ENCODE measurements at regions not wholly inside any gene's neighbourhood (a gene's known extent, or its start where the extent isn't known, plus 50 kb on each side); places are given as distances from the start of the nearest gene placed in this dataset.
"Not testable (repeated sequence)": the region's sequence is repeated elsewhere in the genome, so short reads cannot be mapped to it uniquely, and the experiment has no call there.

GRCh38 chr13:103497404-103497803 is 431.2 kb upstream of the SLC10A2 start:
- H3K9me3 Mint-ChIP-seq: peaks cover 7% of the 10 kb centered on the region
- H3K27me3 Mint-ChIP-seq: no peaks in the 10 kb centered on the region
- H3K4me1 Mint-ChIP-seq: no peaks in the 10 kb centered on the region
- no peak overlapping the region for H3K4me3 Mint-ChIP-seq
- ATAC-seq: no peak
- H3K27ac Mint-ChIP-seq: no peak overlapping the region
- no peaks in the 10 kb centered on the region for H3K36me3 Mint-ChIP-seq

GRCh38 chr13:103487841-103488240 is 421.6 kb upstream of the SLC10A2 start:
- Mint-ChIP-seq H3K27ac (no peak overlapping the region), H3K36me3 (no peaks in the 10 kb centered on the region), H3K4me3 (no peak overlapping the region), H3K4me1 (no peaks in the 10 kb centered on the region), H3K27me3 (no peaks in the 10 kb centered on the region), H3K9me3 (peaks cover 4% of the 10 kb centered on the region)
- ATAC-seq: no peak

DNA sequence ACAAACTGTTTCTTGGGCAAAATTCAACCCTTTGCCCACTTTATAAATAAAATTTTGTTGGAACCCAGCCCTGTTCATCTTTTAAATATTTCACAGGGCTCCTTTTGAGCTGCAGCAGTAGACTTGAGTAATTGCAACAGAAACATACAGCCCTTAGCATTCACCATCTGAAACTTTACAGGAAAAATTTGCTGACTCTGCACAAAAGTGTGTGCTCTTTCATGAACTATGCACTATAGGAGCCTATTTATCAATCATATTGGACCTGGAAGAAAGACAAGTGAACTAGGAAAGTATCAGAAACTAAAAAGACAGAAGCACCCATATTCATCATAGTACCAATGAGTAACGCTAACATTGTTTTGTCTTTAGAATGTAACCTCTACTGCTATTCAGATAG is 406.9 kb upstream of the SLC10A2 start:
- no peaks in the 10 kb centered on the region for H3K27me3 Mint-ChIP-seq
- peaks cover 3% of the 10 kb centered on the region for H3K9me3 Mint-ChIP-seq
- H3K36me3 Mint-ChIP-seq: no peaks in the 10 kb centered on the region
- H3K27ac Mint-ChIP-seq: no peak overlapping the region
- no peak overlapping the region for H3K4me3 Mint-ChIP-seq
- no peaks in the 10 kb centered on the region for H3K4me1 Mint-ChIP-seq
- no peak for ATAC-seq

- no peak for ATAC-seq
- Mint-ChIP-seq H3K27me3 (no peaks in the 10 kb centered on the region), H3K4me1 (no peaks in the 10 kb centered on the region), H3K27ac (no peak overlapping the region), H3K36me3 (no peaks in the 10 kb centered on the region), H3K4me3 (no peak overlapping the region), H3K9me3 (no peaks in the 10 kb centered on the region)
Observed at GRCh38 chr13:103471896-103472295, 405.7 kb upstream of the SLC10A2 start.

DNA sequence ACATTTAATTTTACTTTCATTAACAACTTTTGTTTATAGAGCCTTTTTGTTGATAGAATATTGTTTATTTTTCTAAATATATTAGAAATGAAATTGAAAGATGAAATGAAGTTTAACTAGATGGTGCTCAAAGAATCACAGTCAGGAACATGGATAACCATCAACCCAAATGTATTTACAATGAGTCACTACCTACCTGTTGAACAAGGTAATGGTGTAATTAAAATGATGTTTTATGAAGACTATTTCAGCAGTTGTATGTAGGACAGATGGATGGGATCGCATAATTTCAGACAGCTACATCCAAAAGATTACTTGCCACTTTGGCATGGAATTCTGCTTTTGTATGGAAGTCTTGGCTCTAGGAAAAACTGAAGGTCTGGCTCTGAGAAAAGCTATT is 403.6 kb upstream of the SLC10A2 start:
- no peak overlapping the region for H3K27ac Mint-ChIP-seq
- H3K36me3 Mint-ChIP-seq: no peaks in the 10 kb centered on the region
- H3K9me3 Mint-ChIP-seq: no peaks in the 10 kb centered on the region
- no peaks in the 10 kb centered on the region for H3K4me1 Mint-ChIP-seq
- ATAC-seq: no peak
- no peak overlapping the region for H3K4me3 Mint-ChIP-seq
- no peaks in the 10 kb centered on the region for H3K27me3 Mint-ChIP-seq

- Mint-ChIP-seq H3K27ac (no peak overlapping the region), H3K36me3 (no peaks in the 10 kb centered on the region), H3K4me3 (no peak overlapping the region), H3K27me3 (no peaks in the 10 kb centered on the region), H3K4me1 (no peaks in the 10 kb centered on the region), H3K9me3 (no peaks in the 10 kb centered on the region)
- no peak for ATAC-seq
Observed at GRCh38 chr13:103466761-103467160, 400.5 kb upstream of the SLC10A2 start.

DNA sequence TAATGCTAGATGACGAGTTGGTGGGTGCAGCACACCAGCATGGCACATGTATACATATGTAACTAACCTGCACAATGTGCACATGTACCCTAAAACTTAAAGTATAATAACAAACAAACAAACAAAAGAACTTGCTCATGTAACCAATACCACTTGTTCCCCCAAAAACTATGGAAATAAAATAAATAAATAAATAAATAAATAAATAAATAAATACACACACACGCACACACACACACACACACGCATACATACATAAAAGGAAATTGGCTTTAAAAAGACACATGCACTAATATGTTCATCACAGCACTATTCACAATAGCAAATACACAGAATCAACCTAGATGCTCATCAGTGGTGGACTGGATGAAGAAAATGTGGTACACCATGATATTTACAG is 394.0 kb upstream of the SLC10A2 start:
- H3K36me3 Mint-ChIP-seq, H3K4me3 Mint-ChIP-seq, H3K27me3 Mint-ChIP-seq, H3K9me3 Mint-ChIP-seq, ATAC-seq, H3K4me1 Mint-ChIP-seq, H3K27ac Mint-ChIP-seq: not testable (repeated sequence)

GRCh38 chr13:103457050-103457449 is 390.8 kb upstream of the SLC10A2 start:
- H3K9me3 Mint-ChIP-seq, ATAC-seq, H3K27ac Mint-ChIP-seq, H3K4me1 Mint-ChIP-seq, H3K36me3 Mint-ChIP-seq, H3K27me3 Mint-ChIP-seq, H3K4me3 Mint-ChIP-seq: not testable (repeated sequence)

GRCh38 chr13:103451656-103452055 is 385.4 kb upstream of the SLC10A2 start:
- no peak overlapping the region for H3K27ac Mint-ChIP-seq
- no peaks in the 10 kb centered on the region for H3K4me1 Mint-ChIP-seq
- ATAC-seq: no peak
- H3K27me3 Mint-ChIP-seq: no peaks in the 10 kb centered on the region
- no peaks in the 10 kb centered on the region for H3K36me3 Mint-ChIP-seq
- no peak overlapping the region for H3K4me3 Mint-ChIP-seq
- peaks cover 4% of the 10 kb centered on the region for H3K9me3 Mint-ChIP-seq

DNA sequence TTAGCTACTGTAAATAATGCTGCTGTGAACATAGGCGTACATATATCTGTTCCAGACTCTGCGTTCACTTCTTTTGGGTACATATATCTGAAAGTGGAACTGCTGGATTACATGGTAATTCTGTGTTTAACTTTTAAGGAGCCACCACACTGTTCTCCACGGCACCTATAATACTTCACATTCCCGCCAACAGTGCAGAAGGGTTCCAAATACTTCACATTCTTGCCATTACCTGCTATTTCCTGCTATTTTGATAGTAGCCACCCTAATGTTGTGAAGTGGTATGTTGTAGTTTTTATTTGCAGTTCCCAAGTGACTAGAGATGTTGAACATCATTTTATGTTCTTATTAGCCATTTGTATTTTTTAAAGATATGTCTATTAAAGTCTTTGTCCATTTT is 377.4 kb upstream of the SLC10A2 start:
- Mint-ChIP-seq H3K36me3 (no peaks in the 10 kb centered on the region), H3K4me1 (no peaks in the 10 kb centered on the region), H3K4me3 (no peak overlapping the region), H3K9me3 (peaks cover 14% of the 10 kb centered on the region), H3K27me3 (no peaks in the 10 kb centered on the region), H3K27ac (no peak overlapping the region)
- no peak for ATAC-seq

GRCh38 chr13:103437651-103438050 is 371.4 kb upstream of the SLC10A2 start:
- Mint-ChIP-seq H3K9me3 (no peaks in the 10 kb centered on the region), H3K27ac (no peak overlapping the region), H3K4me1 (no peaks in the 10 kb centered on the region), H3K4me3 (no peak overlapping the region), H3K36me3 (no peaks in the 10 kb centered on the region), H3K27me3 (no peaks in the 10 kb centered on the region)
- no peak for ATAC-seq

- no peak for ATAC-seq
- no peak overlapping the region for H3K27ac Mint-ChIP-seq
- H3K36me3 Mint-ChIP-seq: no peaks in the 10 kb centered on the region
- no peak overlapping the region for H3K4me3 Mint-ChIP-seq
- no peaks in the 10 kb centered on the region for H3K4me1 Mint-ChIP-seq
- H3K9me3 Mint-ChIP-seq: no peaks in the 10 kb centered on the region
- H3K27me3 Mint-ChIP-seq: no peaks in the 10 kb centered on the region
Observed at GRCh38 chr13:103436057-103436654, 369.9 kb upstream of the SLC10A2 start.

DNA sequence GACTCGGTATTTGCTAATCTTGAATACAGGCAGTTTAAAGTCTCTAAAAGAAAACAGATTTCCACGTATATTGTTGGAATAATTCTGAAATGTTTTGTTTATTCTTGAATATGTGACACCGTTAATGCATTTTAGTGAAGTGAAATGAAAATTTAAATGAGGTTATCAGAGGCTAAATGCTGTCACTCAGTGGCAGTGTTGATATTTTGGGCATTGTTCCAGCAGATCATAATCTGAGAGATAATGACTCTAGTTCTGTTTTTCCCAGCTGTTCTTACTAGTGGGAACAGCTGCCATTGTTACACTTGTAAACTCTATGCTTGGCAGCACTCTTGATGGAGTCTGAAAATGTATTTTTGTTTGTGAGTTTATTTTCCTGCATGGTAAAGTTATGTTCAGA is 365.6 kb upstream of the SLC10A2 start:
- Mint-ChIP-seq H3K4me3 (no peak overlapping the region), H3K4me1 (no peaks in the 10 kb centered on the region), H3K27me3 (no peaks in the 10 kb centered on the region), H3K27ac (no peak overlapping the region), H3K36me3 (no peaks in the 10 kb centered on the region), H3K9me3 (no peaks in the 10 kb centered on the region)
- ATAC-seq: no peak

- Mint-ChIP-seq H3K4me1 (no peaks in the 10 kb centered on the region), H3K9me3 (no peaks in the 10 kb centered on the region), H3K27ac (no peak overlapping the region), H3K4me3 (no peak overlapping the region), H3K27me3 (no peaks in the 10 kb centered on the region), H3K36me3 (no peaks in the 10 kb centered on the region)
- no peak for ATAC-seq
Observed at GRCh38 chr13:103430368-103430767, 364.2 kb upstream of the SLC10A2 start.

GRCh38 chr13:103410002-103410401 is 343.8 kb upstream of the SLC10A2 start:
- ATAC-seq: no peak
- H3K9me3 Mint-ChIP-seq: no peaks in the 10 kb centered on the region
- no peak overlapping the region for H3K4me3 Mint-ChIP-seq
- H3K27me3 Mint-ChIP-seq: no peaks in the 10 kb centered on the region
- H3K36me3 Mint-ChIP-seq: no peaks in the 10 kb centered on the region
- H3K27ac Mint-ChIP-seq: no peak overlapping the region
- H3K4me1 Mint-ChIP-seq: no peaks in the 10 kb centered on the region

DNA sequence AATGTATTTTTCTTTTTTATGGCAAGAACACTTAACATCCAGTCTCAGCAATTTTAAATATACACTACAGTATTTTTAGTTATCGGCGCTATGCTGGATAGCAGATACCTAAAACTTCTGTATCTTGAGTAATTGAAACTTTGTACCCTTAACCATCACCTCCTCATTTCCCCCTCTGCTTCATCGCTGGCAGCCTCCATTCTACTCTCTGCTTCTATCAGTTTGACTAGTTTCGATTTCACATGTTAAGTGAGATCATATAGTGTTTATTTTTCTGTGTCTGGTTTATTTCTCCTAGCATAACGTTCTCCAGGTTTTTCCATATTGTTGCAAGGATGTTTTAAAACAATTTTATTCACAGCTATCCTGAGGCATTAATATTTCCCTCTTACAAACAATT is 340.8 kb upstream of the SLC10A2 start:
- no peaks in the 10 kb centered on the region for H3K9me3 Mint-ChIP-seq

DNA sequence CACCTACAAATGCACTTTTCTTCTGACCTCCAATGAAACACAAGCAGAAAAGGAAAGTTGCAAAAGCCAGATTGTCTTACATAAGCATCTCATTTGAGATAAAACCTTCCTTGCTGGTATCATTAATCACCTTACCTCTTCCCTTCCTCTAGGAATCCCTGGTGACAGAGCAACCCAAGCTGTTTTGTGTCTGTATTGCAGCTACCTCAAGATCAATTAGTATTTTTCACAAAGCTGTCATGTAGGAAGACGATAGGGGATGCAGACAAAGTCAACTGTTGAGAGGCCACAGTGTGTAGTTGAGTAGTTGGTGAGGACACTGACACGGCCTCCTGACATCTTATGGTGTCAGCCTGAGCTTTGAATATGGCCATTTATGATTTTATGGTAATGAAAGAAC is 339.1 kb upstream of the SLC10A2 start:
- no peak overlapping the region for H3K4me3 Mint-ChIP-seq
- no peak for ATAC-seq

More for the DNA sequence above, 340.8 kb upstream of the SLC10A2 start:
- Mint-ChIP-seq H3K4me3 (no peak overlapping the region), H3K27me3 (no peaks in the 10 kb centered on the region), H3K27ac (no peak overlapping the region), H3K36me3 (no peaks in the 10 kb centered on the region), H3K4me1 (no peaks in the 10 kb centered on the region)
- ATAC-seq: no peak

More for the DNA sequence above, 339.1 kb upstream of the SLC10A2 start:
- Mint-ChIP-seq H3K4me1 (no peaks in the 10 kb centered on the region), H3K27me3 (no peaks in the 10 kb centered on the region), H3K27ac (no peak overlapping the region), H3K36me3 (no peaks in the 10 kb centered on the region), H3K9me3 (peaks cover 4% of the 10 kb centered on the region)
